Right cardiac atrium (tissue), 5 donors: ENCODE measurements at regions not wholly inside any gene's neighbourhood (a gene's known extent, or its start where the extent isn't known, plus 50 kb on each side); places are given as distances from the start of the nearest gene placed in this dataset.
A peak's percentile ranks its signal among the peaks of the same experiment; 100 is the strongest.
"Not testable (repeated sequence)": the region's sequence is repeated elsewhere in the genome, so short reads cannot be mapped to it uniquely, and the experiment has no call there.

Experiments
- ATAC-seq, 2 donors: fragments of 200-7000 bp; cut with Tn5 transposase; one replicate each; pipeline versions ENCODE4 v1.8.0 to v1.9.1; 2020; ENCODE audit warnings: moderate library complexity in 2 of 2, mild to moderate bottlenecking in 1 of 2
- DNase-seq, 3 donors: peaks; one replicate each; pipeline ENCODE4 v3.0.0-alpha.2; 2020
- H3K27ac ChIP-seq: one replicate; pipeline ENCODE4 v1.5.1; 2013; ENCODE audit warnings: mild to moderate bottlenecking, low read length, control low read depth, moderate library complexity
- H3K27me3 ChIP-seq: one replicate; pipeline ENCODE4 v1.6.1; 2013; ENCODE audit not compliant: control insufficient read depth, insufficient read depth
- H3K4me1 ChIP-seq: one replicate; pipeline ENCODE4 v1.6.1; 2013; ENCODE audit warnings: low read length; ENCODE audit not compliant: control insufficient read depth, insufficient read depth
- H3K4me3 ChIP-seq: one replicate; pipeline ENCODE4 v1.5.1; 2013; ENCODE audit warnings: low read length, control low read depth
- H3K9me3 ChIP-seq: one replicate; pipeline ENCODE4 v1.6.1; 2013; ENCODE audit warnings: low read length; ENCODE audit not compliant: control insufficient read depth
- WGBS: extraction: QIAGEN DNeasy Blood & Tissue Kit; methylation state at CpG from one replicate; pipeline ENCODE4 v1.1.7; 2013; 5-methylcytosine and 5-hydroxymethylcytosine counted together
- intact Hi-C, 4 donors: fragments of 100-400 bp; cut with DNase I; formaldehyde crosslinking; loops; one replicate each; pipeline versions ENCODE4 v1.11.0 to v1.14.0; 2022 to 2023
- donor health status: healthy with polysubstance abuse.
- donor health status: DM: no; HTN: yes; CAD: no.
- donor health status: DM: no; HTN: no; CAD: no.
- donor health status: DM: no; HTN: yes; CAD: no; lungs with severe emphysema.
- donor health status: DM: yes; HTN: yes; CAD: no.

GRCh38 chr14:105913221-105913620, 386.8 kb downstream of the TMEM121 start:
- ATAC-seq, result no peak
- no peak overlapping the region for H3K4me3 ChIP-seq
- DNase-seq, result peak; percentile 2 to 4 (median 2)
- intact Hi-C loops, result no loop called here
- H3K4me1 ChIP-seq, result no peaks in the 10 kb centered on the region
- 85% methylated on average over 9 of the region's 9 CpGs for WGBS
- no peaks in the 10 kb centered on the region for H3K27me3 ChIP-seq
- no peaks in the 10 kb centered on the region for H3K9me3 ChIP-seq
- H3K27ac ChIP-seq, result no peak overlapping the region

GRCh38 chr14:105913861-105914260, 387.5 kb downstream of the TMEM121 start:
- DNase-seq, result peak; percentile 2 to 26 (median 6)
- no peak for ATAC-seq
- intact Hi-C loops, result no loop called here
- Histone ChIP-seq H3K9me3 (no peaks in the 10 kb centered on the region), H3K27me3 (no peaks in the 10 kb centered on the region), H3K4me3 (no peak overlapping the region), H3K27ac (no peak overlapping the region), H3K4me1 (no peaks in the 10 kb centered on the region)
- 91% methylated on average over 5 of the region's 5 CpGs for WGBS

GRCh38 chr14:105914281-105914680, 387.9 kb downstream of the TMEM121 start:
- ATAC-seq, H3K27ac ChIP-seq, H3K27me3 ChIP-seq, H3K4me1 ChIP-seq, intact Hi-C loops, H3K9me3 ChIP-seq, H3K4me3 ChIP-seq: not testable (repeated sequence)
- peak in 1 of 3 donors; percentile 0 for DNase-seq
- 80% methylated on average over 12 of the region's 12 CpGs for WGBS

- no peaks in the 10 kb centered on the region for H3K9me3 ChIP-seq
- intact Hi-C loops, result no loop called here
- H3K27me3 ChIP-seq, result no peaks in the 10 kb centered on the region
- ATAC-seq (no peak), DNase-seq (peak; percentile 7 to 32 (median 26))
- no peaks in the 10 kb centered on the region for H3K4me1 ChIP-seq
- H3K4me3 ChIP-seq, result no peak overlapping the region
- no peak overlapping the region for H3K27ac ChIP-seq
- 77% methylated on average over 8 of the region's 8 CpGs for WGBS
These were observed 388.5 kb downstream of the TMEM121 start for GRCh38 chr14:105914738-105915385.

GRCh38 chr14:105915546-105915945, 389.2 kb downstream of the TMEM121 start:
- H3K4me3 ChIP-seq, ATAC-seq, H3K4me1 ChIP-seq, H3K9me3 ChIP-seq, DNase-seq, H3K27ac ChIP-seq, H3K27me3 ChIP-seq, intact Hi-C loops: not testable (repeated sequence)
- 52% methylated on average over 3 of the region's 3 CpGs for WGBS

- WGBS, result 79% methylated on average over 20 of the region's 20 CpGs
- intact Hi-C loops, H3K27ac ChIP-seq, H3K4me1 ChIP-seq, H3K27me3 ChIP-seq, ATAC-seq, H3K9me3 ChIP-seq, H3K4me3 ChIP-seq: not testable (repeated sequence)
- peak; percentile 3 to 27 (median 25) for DNase-seq
These were observed 391.0 kb downstream of the TMEM121 start for GRCh38 chr14:105917136-105917932.

GRCh38 chr14:105917933-105918436, 391.6 kb downstream of the TMEM121 start:
- intact Hi-C loops, result loop anchor here in 1 of 4 donors (2.0 kb wide), 1 partner anchor 13 kb away; no protein-coding TSS in a partner anchor
- H3K9me3 ChIP-seq, result no peaks in the 10 kb centered on the region
- no peaks in the 10 kb centered on the region for H3K27me3 ChIP-seq
- no peak overlapping the region for H3K4me3 ChIP-seq
- no peak overlapping the region for H3K27ac ChIP-seq
- peak; percentile 10 to 28 (median 23) for DNase-seq
- ATAC-seq, result no peak
- H3K4me1 ChIP-seq, result no peaks in the 10 kb centered on the region
- 76% methylated on average over 10 of the region's 10 CpGs for WGBS

- intact Hi-C loops, result loop anchor here in 1 of 4 donors (2.0 kb wide), 1 partner anchor 14 kb away; no protein-coding TSS in a partner anchor
- H3K4me1 ChIP-seq, result no peaks in the 10 kb centered on the region
- H3K4me3 ChIP-seq, result no peak overlapping the region
- H3K27ac ChIP-seq, result no peak overlapping the region
- ATAC-seq, result no peak
- peak; percentile 4 to 28 (median 21) for DNase-seq
- WGBS, result 77% methylated on average over 17 of the region's 17 CpGs
- H3K27me3 ChIP-seq, result no peaks in the 10 kb centered on the region
- no peaks in the 10 kb centered on the region for H3K9me3 ChIP-seq
These were observed 392.3 kb downstream of the TMEM121 start for GRCh38 chr14:105918496-105919262.

GRCh38 chr14:105919458-105920150, 393.2 kb downstream of the TMEM121 start:
- no peak overlapping the region for H3K4me3 ChIP-seq
- no peaks in the 10 kb centered on the region for H3K4me1 ChIP-seq
- no peaks in the 10 kb centered on the region for H3K9me3 ChIP-seq
- peak; percentile 4 to 32 (median 12) for DNase-seq
- 84% methylated on average over 21 of the region's 21 CpGs for WGBS
- H3K27me3 ChIP-seq, result no peaks in the 10 kb centered on the region
- ATAC-seq, result no peak
- intact Hi-C loops, result loop anchor here in 1 of 4 donors (2.0 kb wide), 1 partner anchor 15 kb away; no protein-coding TSS in a partner anchor
- H3K27ac ChIP-seq, result no peak overlapping the region

- intact Hi-C loops, H3K27ac ChIP-seq, H3K27me3 ChIP-seq, H3K4me1 ChIP-seq, H3K9me3 ChIP-seq, H3K4me3 ChIP-seq: not testable (repeated sequence)
- ATAC-seq (peak in 1 of 2 donors; percentile 28), DNase-seq (peak; percentile 2 to 38 (median 31))
- 74% methylated on average over 11 of the region's 11 CpGs for WGBS
These were observed 393.8 kb downstream of the TMEM121 start for GRCh38 chr14:105920151-105920700.
